Neural cell (in vitro differentiated cells): ENCODE measurements at regions not wholly inside any gene's neighbourhood (a gene's known extent, or its start where the extent isn't known, plus 50 kb on each side); places are given as distances from the start of the nearest gene placed in this dataset.

Experiments used
- EP300 ChIP-seq: fragments of 450-650 bp; conservative IDR thresholded peaks from 2 replicates; pipeline ENCODE4 v1.6.1; 2014; ENCODE audit warnings: antibody characterized with exemption, mild to moderate bottlenecking, moderate library complexity; ENCODE audit not compliant: poor library complexity, severe bottlenecking
- EZH2 ChIP-seq: fragments of 200-600, 300-800 bp; shearing (Covaris generic), sonication (generic); IDR thresholded peaks from 2 replicates; pipeline ENCODE4 v1.6.1; 2014; ENCODE audit warnings: antibody characterized with exemption, low read length, borderline replicate concordance, mild to moderate bottlenecking; ENCODE audit not compliant: insufficient read depth, poor library complexity, severe bottlenecking
- POLR2AphosphoS5 ChIP-seq: IDR thresholded peaks from 2 replicates; pipeline ENCODE4 v1.6.1; 2012
- RAD21 ChIP-seq: fragments of 450-650 bp; conservative IDR thresholded peaks from 2 replicates; pipeline ENCODE4 v1.6.1; 2014; ENCODE audit warnings: antibody characterized with exemption, mild to moderate bottlenecking, moderate library complexity
- SMC3 ChIP-seq: fragments of 450-650 bp; conservative IDR thresholded peaks from 2 replicates; pipeline ENCODE4 v1.6.1; 2014; ENCODE audit warnings: antibody characterized with exemption, mild to moderate bottlenecking, moderate library complexity; ENCODE audit not compliant: poor library complexity
- TAF1 ChIP-seq: IDR thresholded peaks from 2 replicates; pipeline ENCODE4 v1.6.1; 2012; ENCODE audit warnings: low read depth
- TF ChIP-seq, protein P1 (sequence below): fragments of 450-650 bp; IDR thresholded peaks from 2 replicates; pipeline ENCODE4 v1.5.1; 2014; ENCODE audit warnings: antibody characterized with exemption, mild to moderate bottlenecking, moderate library complexity; ENCODE audit not compliant: poor library complexity, severe bottlenecking

DNA sequence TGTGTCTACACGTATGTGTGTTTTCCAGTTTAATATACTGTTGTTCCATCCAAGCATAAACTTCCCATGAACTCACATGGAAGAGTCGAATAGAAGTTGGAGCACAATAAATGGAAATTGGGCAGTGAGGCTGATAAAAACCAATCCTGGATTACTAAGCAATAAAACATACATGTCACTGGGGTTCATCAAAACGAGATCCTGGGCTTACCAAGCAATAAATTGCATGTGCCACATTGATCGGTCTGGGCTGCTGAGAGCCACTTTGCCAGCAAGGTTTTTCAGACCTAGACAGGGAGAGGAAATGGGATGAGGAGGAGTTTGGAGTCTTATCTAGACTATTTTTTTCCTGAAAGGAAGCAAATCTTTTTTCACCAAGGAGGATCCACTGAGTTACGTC is 322.3 kb upstream of the C16orf82 start:
- TF ChIP-seq, protein P1, sequence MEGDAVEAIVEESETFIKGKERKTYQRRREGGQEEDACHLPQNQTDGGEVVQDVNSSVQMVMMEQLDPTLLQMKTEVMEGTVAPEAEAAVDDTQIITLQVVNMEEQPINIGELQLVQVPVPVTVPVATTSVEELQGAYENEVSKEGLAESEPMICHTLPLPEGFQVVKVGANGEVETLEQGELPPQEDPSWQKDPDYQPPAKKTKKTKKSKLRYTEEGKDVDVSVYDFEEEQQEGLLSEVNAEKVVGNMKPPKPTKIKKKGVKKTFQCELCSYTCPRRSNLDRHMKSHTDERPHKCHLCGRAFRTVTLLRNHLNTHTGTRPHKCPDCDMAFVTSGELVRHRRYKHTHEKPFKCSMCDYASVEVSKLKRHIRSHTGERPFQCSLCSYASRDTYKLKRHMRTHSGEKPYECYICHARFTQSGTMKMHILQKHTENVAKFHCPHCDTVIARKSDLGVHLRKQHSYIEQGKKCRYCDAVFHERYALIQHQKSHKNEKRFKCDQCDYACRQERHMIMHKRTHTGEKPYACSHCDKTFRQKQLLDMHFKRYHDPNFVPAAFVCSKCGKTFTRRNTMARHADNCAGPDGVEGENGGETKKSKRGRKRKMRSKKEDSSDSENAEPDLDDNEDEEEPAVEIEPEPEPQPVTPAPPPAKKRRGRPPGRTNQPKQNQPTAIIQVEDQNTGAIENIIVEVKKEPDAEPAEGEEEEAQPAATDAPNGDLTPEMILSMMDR, result no peak
- TF ChIP-seq EP300 (no peak), SMC3 (no peak), POLR2AphosphoS5 (no peak), RAD21 (no peak), TAF1 (no peak), EZH2 (no peak)
